GM21360 (cell line): ENCODE measurements at regions not wholly inside any gene's neighbourhood (a gene's known extent, or its start where the extent isn't known, plus 50 kb on each side); places are given as distances from the start of the nearest gene placed in this dataset.

Source experiments
- ATAC-seq: cut with Tn5 transposase; IDR thresholded peaks from one replicate; pipeline ENCODE4 v1.9.1; 2021; ENCODE audit warnings: mild to moderate bottlenecking, moderate library complexity; ENCODE audit not compliant: unreplicated experiment

- ATAC-seq, result no peak
Measured at GRCh38 chr12:3999904-4000303, 126.7 kb upstream of the PARP11 start.

DNA sequence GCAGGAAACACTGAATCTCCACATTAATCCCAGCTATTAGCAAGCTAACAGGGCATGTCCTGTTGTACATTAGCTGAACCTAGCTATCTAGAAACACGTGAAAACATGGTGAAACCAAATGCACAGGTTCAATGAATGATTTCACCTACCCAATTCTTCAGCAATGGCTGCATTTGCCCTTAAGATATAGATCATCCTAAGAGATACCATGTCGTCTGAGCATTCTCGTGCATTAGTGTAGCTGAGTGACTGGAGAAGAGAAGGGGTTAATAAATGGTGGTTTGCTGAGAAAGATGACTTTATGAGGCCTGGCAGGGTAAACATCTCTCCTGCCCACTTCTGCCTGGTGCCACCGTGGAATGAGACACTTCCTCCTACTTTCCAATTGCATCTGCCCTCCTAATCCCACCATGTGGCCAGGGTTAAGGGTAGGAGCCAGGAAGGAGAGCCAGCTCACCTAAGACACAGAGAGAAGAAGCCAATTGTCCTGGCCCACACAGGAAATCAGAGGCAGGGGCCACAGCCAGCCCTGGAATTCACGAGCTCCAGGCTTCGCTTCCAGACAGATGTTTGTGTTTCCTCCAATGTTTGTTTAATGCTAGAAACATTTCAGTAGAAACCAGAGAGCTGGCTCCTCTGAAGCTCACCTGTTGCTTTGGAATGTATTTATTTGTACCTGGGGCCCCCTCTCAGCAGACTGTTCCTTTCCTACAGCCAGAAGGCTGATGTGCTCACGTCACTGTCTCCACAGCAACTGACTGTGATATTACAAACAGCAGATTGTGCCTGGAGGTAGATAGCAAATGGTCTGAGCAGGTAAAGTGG, 126.0 kb upstream of the PARP11 start:
- ATAC-seq, result no peak

DNA sequence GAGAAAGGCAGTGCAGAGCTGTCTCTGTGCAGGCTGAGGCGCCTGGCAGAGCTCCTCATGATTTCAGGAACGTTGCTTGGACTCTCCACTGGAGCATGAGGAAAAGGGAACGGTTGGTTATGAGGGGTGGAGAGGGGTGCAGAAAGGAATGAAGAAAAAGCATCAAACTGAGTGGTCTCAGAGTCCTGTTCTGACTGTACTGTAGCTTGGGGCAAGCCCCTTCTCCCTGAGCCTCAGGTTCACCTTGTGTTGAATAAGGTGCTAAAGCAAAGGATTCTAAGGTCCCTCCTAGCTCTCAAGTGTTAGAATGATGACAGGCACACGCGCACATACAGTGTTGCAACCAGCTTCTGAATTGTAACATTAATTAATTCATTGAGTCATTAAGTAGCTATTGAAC, 125.2 kb upstream of the PARP11 start:
- no peak for ATAC-seq

DNA sequence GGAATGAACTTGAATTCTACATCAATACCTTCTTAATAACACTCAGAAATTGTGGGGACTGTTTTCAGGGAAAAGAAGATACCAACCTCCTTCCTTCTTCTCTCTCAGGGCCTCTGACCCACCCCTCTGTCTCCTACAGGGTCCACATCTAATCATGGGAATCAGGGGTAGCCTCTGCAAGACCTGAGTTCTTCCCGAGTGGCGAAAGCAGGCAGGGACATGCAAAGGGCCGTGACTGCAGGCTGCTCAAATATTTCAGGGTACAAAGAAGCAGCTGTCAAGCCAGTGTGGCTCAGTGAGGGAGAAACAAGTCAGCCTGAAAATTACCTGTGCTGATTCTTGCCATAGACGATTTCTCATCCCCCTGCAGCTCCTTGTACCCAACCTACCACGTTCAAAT, 123.1 kb upstream of the PARP11 start:
- ATAC-seq, result no peak

GRCh38 chr12:3995306-3995705, 122.1 kb upstream of the PARP11 start:
- ATAC-seq, result no peak

DNA sequence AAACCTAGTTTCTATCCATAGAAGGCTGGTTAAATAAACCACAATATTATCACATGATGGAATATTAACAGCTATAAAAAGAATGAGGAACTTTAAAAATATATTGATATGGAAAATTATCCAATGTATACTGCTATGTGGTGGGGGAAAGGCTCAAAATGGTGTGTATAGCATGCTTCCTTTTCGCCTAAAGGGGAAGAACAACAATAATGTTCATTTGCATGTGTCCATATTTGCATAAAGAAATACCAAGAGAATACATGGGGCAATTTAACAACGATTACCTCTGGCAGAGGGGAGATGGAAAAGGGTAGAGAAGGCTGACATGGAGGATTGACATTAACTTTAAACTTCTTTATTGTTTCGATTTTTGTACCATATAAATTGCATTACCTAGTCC, 121.3 kb upstream of the PARP11 start:
- ATAC-seq, result no peak

DNA sequence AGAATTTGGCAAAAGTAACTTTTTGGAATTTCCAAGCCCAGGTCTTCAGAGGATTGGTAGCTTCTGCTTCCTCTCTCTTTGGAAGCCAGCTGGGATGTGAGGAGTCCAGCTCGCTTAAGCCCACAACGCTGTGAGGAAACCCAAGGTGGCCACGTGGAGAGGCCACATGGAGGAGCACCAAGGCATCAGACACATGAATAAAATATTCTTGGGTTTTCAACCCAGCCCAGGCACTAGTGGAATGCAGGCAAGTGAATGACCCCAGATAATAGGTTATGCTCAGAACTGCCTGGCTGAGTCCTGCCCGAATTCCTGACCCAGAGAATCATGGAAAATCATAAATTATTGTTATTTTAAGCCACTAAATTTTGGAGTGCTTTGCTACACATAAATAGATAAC, 119.7 kb upstream of the PARP11 start:
- ATAC-seq, result no peak

GRCh38 chr12:3991798-3992580, 118.8 kb upstream of the PARP11 start:
- no peak for ATAC-seq

DNA sequence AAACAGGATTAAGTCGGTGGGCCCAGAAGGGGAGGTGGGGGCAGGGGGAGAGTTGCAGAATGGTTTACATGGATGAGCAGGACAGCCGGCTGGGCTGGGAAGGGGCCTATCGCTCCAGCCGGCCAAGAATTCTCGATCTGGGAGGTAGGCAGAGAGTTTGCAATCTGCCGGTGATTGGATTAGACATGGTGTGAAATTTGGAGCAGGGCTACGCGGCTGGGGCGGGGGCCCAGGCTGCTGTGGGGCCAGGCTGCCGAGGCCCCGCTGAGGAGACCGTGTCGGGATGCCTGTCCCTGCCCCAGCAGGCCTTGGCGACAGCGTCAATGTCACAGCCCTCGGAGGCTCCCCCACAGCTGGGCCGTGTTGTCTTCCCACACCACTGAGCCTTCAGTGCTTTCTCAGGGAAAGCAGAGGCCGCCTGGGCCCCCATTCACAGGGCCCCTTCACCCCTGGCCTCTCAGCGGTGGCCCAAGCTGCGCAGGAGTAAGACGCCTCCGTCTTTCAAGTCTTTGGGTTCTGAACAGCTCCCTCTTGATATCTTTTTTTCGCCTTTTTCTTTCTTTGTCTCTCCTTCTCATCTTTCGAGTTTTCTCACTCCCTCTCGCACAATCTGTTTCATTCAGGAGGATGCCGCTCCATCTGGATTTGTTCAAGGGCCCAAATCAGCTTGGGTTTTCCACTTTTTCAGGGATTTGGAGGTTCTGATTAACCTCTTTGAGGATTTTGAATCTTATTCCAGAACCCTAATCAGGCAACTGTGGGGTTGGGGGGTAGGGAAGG, 117.5 kb upstream of the PARP11 start:
- no peak for ATAC-seq

- no peak for ATAC-seq
Measured at GRCh38 chr12:3989218-3989550, 116.0 kb upstream of the PARP11 start.

DNA sequence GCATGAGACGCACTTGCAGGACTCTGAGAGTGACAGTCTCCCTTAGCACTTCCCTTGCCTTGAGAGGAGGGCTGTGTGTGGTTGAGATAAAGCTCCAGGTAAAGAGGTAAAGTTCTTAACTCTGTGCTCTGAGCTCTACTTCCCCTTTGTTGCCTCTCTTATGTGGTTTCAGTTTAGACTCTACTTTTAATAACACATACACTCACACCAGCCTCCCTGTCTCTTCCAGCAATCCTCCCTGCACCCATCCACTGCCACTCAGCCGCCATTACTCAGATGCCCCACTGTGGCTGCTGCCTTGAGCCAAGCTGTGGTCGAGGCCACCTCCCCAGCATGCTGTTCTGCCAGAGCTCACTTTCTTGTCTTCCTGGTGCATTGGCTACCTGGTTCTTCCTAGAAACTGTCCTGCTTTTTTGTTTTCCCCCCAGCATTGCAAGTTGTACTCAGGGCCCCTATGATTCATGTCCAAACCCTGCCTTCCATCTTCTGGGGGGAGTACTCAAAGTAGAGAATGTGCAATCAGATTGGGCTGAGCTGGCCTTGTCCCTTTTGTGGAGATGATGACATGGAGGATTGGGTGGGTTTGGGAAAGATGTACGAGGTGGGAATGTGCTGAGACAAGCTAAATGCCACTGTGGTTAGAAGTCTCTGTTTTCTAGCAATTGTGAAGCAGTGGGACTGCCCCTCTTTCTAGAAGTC, 115.5 kb upstream of the PARP11 start:
- no peak for ATAC-seq

GRCh38 chr12:3987571-3987970, 114.4 kb upstream of the PARP11 start:
- ATAC-seq, result no peak

DNA sequence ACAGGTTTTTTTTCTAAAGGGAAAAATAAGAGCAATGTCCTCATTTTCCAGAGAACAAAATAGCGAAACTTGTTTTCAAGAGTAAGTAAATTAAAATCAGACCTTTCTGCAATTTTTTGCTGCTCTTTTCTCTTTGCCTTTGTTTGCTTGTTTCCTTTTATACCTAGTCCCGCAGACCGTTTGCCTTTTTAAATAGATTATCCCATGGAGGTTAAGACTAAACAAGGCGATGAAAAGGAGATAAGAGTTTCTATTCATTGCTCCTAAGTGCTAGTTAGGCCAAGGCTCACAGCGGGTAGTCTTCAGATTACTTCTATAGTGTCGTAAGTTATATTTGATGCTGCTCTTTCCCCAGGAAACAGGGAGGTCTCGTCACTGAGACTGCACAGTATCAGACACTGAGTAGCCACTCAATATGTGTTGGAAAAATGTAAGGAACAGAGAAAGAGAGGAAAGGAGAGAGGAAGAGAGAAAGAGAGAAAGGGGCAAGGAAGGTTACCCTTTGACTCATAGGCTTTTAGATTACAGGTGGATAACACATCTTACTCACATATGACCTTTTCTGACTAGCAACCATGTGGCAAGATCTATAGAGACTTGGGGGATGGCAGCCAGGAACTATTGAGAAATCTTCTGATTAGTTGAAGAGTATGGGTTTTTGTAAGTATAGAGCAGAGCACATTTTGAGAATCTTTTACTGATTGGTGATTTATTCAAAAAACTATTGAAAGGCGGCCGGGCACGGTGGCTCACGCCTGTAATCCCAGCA, 107.5 kb upstream of the PARP11 start:
- ATAC-seq, result no peak

DNA sequence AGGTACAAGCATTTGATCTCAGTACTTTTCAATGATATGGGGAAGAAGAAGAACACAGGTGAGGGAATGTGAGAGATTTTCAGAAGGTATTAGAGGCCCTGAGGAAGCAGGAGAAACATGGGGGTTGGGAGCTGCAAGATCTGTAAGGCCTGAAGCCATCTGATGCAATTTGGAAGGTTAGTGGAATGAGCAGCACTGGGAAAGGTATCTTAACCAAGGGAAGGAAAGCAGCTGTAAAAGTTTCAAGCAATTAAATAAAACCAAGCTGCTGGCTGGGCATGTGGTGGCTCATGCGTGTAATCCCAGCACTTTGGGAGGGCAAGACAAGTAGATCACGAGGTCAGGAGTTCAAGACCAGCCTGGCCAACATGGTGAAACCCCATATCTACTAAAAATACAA, 104.4 kb upstream of the PARP11 start:
- ATAC-seq, result no peak

DNA sequence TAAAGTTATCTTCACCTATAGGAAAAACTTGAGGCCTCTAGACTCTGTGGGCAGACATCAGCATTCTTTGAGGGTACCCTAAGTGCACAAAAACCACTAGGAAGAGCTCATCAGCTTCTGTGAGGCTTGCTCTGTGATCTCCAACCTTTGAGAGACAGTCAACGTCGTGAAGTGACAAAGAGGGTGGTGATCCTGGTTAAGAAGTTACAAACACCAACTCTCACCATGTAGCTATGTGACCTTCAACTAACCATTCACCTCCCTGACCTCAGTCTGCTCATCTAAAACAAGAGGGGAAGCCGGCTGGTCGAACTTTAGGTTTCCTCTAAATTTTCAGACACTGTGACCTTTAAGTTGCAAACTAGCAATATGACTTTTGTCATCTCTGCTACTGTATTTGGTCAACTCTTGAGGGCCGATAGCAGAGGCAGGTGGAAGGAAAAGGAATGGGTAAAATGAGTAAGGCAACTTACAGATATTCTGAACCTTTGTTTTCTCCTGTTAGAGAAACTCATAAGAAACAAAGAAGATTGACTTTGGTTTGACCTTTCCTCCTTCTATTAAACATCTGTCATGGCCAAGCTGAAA, 103.2 kb upstream of the PARP11 start:
- ATAC-seq, result no peak

DNA sequence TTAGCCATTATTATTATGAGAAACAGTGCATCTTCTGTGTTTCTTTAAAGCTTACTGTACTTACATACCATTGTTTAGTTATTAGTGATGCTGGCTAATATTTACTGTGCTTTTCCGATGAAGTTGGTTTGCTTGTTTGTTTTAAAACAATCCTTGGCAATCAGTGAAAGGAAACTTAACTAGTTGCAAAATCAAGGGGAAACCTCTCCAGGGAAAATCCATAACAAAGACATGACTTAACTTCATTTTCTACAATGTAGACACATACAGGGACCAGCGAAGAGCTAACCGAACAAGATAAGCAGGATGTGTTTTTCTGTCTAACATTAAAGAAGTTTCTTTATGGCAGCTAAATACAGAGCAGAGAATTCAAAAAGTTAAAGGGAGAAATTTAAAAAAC, 102.5 kb upstream of the PARP11 start:
- no peak for ATAC-seq

- no peak for ATAC-seq
Measured at GRCh38 chr12:3974883-3975282, 101.7 kb upstream of the PARP11 start.

DNA sequence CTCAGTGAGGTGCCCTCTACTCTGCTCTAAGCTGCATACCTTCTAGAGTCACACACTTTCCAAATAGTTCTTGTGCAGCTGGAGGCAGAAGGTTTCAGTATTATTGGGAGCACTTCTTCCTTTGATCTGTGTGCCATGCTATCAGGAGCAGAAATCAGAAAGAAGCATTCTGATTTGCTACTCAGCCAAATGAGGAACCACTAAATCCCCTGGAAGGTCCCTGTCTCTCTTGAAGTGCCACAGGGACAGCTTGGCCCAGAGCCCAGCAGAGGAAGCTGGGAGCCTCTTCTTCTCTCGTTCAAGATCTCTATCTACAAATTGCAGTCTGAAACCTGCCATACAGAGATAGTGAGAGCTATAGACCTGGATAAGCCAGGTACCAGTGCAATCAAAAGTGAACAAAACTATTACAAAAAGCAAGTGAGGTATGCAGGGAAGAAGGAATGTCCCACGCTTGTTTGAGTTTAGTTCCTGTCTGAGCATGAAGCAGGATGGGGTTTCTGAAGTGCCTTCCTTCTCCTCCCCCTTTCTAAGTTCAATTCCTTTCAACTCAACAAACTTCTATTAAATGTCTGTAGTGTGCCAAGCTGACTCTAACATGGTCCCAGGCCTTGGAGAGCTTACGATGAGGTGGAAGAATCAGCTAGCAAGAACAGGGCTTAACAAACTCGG, 100.9 kb upstream of the PARP11 start:
- ATAC-seq, result no peak

DNA sequence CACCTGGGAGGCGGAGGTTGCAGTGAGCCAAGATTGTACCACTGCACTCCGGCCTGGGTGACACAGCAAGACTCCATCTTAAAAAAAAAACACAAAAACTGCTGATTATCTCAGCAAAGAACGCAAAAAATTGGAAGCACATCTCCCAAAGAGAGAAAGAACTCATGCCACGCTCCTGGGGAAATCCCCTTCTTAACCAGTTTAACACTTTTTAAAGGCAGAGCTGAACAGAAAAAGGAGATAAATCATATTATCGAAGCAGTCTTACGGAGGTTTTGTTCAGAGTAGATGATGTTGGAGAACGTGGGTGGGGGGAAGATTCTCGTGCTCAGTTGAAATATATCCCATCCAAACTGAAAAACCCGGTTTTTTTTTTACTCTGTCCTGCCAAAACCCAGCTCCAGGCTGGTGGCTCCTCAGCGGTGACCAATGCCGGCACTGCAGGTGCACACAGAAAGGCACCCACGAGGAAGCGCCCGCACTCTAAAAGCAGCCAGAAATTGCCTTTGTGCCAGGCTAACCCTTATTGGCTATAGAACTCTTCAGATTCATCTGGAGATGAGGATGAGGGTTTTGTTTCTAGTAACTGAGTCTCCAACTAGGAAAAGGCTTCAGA, 100.2 kb upstream of the PARP11 start:
- ATAC-seq, result no peak
